CMK (cell line): ENCODE measurements at regions not wholly inside any gene's neighbourhood (a gene's known extent, or its start where the extent isn't known, plus 50 kb on each side); places are given as distances from the start of the nearest gene placed in this dataset.

Source experiments
- DNase-seq: peaks from one replicate; pipeline ENCODE4 v3.0.0-alpha.2; 2010; ENCODE audit warnings: low read depth

DNA sequence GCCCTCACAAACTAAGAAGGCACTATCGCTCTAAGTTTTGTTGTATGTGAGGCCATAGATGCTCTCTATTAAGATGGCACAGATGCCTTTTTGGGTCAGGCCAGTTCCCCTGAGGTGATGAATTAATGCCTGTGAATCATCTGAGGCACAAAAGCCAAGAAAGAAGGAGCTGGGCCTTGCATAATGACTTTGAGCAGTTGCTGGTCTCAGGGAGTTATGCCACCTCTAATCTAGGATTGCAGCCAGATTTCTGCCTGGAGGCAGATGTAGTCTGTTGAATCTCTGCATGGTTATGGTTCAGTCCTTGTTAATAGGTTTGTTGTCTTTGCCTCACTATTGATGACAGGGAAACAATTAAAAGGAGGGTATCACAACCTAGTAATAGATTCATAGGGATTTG is 168.1 kb upstream of the CHRM3 start:
- no peak for DNase-seq

DNA sequence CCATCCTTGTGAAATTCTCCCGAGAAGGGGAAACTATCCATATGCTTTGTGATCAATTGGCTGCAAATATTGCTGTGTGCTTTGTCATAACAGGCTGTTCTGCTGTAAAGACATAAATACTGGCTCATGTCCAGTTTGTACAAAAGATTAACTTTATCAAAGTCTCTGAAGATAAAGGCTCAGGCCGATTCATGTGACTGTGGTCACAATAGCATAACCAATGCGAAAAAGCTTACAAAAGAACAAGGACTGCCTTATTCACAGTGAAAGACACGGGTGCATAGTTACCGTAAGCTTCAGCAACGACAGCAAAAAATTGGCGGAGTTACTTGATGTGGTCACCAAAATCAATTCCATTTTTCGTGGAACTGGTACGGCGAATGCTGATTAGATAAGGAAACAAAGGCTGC is 173.6 kb upstream of the CHRM3 start:
- no peak for DNase-seq

DNA sequence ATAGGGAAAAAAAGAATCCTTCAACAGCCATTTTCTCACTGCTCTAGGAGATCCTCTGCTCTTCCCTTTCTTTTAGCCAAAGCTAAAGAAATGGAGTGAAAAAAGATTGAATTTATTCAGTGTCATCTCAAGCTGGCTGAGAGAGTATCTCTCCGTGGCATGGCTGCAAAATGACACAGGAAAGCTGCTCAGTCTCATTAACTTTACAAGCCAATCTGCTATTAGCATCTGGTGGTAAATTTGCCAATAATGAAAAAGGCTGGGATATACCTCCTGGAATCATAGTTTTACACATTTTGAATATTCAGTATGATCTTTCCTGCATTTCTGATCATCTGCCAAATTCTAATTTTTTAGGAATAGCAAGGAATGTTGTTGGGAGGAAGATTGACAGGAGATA is 176.8 kb upstream of the CHRM3 start:
- no peak for DNase-seq

DNA sequence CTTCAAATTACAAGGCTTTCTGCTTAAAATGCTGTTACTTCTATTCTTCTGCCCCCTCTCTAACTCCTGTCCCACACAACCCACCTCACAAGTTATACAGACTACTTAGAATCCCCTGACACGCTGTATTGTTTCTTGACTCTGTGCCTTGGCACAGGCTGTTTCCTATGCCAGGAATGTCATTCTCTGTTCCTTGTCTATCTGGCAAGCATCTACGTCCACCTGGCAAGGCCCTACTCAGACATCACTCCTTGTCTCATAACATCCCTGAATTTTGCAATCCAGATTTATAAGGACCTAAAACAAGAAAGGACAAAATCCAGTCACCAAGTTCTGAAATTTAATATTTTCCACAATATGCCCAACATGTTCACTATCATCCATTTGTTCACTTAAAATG is 182.0 kb upstream of the CHRM3 start:
- DNase-seq, result no peak

DNA sequence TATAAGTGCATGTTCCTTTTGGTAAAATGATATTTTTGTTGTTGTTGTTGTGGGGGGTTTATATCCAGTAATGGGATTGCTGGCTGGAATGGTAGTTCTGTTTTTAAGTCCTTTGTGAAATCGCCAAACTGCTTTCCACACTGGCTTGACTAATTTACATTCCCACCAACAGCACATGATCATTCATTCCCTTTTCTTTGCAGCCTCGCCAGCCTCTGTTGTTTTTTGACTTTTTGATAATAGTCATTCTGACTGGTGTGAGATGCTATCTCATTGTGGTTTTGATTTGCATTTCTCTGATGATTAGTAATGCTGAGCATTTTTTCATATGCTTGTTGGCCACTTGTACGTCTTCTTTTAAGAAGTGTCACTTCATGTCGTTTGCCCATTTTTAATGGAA is 188.5 kb upstream of the CHRM3 start:
- no peak for DNase-seq

DNA sequence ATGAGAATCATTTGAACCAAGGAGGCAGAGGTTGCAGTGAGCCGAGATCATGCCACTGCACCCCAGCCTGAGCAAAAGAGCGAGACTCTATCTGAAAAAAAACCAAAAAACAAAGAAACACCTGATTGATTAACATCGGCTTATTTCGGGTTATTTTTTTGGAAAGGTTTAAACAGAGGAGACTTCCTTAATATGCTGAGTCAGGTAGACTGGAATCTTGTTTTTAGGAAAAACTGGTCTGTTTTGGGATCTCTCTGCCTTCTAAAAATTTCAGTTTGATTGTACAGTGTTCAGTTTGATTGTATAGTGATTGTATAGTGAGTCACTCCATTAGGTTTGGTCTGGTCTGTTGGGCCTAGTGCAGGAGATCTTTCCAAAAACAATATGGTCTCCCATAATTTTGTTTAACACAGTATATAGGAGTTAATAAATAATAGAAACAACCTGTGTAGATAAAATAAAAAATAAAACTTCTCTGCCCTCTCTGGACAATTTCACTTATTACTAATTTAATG is 196.3 kb upstream of the CHRM3 start:
- DNase-seq, result no peak

DNA sequence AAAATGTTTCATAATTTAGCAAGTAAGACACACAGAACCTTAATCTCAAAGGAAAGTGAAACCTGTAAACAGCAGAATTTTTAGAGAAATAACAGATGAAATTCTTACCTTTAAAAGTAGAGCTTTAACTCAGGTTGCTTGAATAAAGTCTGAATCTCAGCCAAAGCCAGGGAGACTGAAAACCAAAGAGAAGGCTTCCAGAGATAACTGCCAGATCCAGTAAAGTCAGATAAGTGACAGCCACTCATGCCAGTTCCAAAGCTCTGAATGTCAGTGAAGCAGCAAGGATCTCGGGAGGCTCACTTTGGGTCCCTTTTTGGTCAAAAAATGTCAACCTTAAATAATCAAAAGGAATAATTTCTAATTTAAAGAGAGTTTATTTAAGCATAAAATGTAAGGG is 199.9 kb upstream of the CHRM3 start:
- no peak for DNase-seq

DNA sequence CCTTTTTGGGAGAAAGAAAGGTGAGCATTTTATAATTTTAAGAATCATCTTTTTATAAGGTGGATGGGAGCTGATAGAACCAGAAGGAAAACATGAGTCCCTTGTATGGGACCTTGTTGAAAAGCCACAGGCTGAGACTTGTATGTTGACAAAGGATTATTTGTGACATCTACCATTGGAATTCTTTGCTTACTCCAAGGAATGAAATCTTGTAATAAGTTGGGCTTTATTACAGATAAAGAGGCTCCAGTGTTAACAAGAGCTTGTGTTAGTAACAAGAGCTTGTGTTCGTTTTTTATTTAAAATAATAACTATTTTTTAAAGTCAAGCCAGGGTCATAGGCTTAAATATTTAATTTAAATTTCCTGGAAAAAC is 201.1 kb upstream of the CHRM3 start:
- no peak for DNase-seq

DNA sequence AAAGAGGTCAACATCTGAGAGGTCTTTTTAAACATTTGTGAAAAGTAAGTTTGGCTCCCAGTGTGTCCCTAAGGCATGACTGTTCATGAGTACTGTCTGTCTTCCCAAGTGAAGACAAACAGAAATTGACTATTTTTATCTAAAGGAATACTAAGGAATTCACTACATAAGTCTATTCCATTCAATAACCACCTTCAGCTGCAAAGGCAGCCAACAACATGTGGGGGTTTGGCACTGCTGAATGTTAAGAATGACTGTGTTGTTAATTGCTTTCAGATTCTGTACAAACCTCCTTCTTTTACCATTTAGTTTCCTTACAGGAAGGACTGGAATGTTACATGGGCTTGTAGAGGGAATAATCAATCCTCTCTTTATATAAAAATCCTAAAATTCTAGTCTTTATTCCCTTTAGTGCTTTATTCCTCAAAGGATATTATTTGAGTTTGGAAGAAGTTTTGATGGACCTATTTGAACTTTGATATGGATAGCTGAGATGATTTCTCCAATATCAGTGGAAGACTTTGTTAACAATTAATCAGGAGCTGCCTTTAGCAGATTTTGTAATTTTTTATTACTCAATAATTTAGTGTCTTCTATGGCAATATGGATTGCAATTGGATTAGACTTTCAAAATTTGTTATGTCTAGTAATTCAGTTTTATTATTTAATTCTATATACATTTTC is 201.7 kb upstream of the CHRM3 start:
- no peak for DNase-seq

DNA sequence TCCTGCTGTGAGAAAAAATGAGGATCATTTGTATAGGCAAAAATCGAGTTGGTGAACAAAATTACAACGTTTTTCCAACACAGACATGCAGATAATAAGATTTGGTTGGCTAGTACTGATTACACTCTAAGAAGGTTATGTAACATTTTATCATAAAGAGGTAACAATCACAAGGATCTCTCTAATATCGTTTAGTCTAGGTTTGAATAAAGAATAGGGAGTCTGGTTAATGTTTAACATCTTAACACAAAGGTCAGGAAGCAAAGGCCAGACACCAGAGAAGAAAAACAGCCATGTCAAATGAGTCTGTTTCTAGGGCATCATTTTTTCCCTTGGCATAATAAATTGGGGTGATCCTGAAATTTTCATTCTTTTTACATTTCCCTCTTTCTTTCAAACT is 207.4 kb upstream of the CHRM3 start:
- DNase-seq, result no peak

DNA sequence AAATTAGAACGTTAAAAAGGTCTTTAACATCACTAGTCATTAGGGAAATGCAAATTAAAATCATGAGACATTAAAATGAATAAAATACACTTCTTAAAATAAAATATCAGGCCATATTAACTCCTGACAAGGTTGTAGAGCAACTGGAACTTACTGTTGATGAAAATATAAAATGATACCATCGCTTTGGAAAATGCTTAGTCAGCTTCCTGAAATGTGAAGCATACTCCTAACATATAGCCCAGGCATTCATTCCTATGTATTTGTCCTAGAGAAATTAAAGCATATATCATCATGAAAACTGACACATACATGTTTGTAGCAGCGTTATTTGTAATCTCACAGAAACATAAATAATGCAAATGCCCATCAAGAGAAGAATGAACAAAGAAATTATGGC is 211.5 kb upstream of the CHRM3 start:
- DNase-seq, result no peak

DNA sequence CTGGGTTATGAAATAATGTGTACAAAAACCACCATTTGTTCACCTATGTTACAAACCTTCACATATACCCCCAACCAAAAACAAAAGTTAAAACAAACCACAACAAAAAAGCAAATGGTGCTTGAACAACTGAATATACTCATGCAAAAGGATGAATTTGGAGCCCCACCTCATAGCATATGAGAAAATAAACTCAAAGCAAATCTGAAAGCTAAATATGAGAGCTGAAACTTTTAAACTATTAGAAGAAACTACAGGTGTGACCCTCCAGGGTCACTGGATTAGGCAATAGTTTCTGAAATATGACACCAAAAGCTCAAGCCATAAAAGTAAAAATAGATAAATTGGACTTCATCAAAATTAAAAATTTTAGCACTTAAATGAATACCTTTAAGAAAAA is 215.5 kb upstream of the CHRM3 start:
- DNase-seq, result no peak

DNA sequence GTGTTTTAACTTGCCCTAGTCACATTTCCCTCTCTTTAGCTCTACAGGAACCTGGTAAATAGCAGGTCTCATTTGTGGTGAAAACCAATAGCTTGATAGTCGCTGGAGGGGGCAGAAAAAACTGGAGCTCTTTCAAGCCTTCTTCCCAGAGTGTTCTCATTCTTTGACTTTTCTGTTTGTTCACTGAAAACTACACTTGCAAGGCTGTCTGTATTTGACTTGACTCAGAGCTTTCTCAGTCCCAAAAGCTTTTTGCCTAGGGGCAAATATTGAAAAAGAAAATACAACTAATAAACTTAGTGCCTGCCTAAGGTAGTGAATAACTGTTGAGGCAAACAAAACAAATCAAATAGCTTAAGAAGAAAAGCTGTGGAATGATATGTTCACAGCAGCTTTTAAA is 217.1 kb upstream of the CHRM3 start:
- no peak for DNase-seq

DNA sequence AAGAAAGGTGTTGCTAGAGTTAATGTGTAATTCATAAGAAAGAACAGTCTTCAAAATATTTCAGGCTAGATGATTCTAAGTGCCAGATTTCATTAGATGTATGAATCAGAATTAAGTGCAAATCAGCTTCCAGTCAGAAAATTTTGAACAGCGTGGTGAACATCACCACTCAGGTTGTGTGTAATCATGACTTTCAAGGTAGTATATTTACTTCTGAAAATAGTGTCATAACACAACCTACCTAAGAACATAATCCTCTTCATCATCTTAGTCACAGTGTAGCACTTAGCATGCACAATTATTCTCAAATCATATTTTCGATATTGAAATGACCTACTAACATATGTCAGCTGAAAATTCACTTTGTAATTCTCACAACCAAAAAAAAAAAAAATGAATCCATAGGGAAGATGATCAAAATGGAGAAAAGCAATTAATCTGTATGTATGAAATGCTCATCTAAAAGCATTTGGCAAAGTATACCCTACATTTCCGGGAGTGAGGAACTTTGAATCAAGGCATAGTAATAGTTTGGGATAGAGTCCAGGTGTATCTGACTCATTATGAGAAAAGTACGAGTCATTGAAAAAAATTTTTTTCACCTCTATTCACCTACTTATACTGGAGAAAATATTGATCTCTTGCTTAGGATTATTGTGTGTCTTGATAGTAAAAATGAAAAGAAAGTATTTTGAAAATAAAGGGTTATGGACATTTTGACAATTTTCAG is 221.8 kb upstream of the CHRM3 start:
- no peak for DNase-seq

DNA sequence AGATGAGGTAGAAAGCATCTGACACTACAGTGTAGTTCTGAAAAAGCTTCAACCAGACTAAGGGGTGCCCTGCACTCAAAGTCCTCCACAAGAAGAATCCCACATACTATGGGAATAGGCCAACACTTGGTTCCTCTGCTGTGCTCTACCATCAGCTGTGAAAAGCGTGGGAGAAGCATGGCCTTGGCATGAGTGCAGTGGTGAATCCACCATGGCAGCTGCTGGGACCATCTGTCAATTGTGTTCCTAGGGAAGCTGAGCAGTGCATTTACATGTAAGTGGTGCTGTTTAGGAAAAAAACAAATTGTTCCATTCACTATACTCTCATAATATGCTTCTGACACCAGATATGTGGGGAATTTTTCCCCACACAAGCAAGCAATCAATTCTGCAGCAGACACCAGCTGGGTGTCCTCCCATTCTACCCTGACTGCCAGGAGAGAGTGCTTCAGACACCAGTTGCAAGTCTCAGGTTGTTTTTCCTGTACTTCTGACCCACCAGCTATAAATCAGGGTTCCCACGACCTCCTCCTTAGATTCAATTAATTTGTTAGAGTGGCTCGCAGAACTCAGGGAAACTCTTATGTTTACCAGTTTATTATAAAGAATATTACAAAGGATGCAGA is 230.8 kb upstream of the CHRM3 start:
- DNase-seq, result no peak

DNA sequence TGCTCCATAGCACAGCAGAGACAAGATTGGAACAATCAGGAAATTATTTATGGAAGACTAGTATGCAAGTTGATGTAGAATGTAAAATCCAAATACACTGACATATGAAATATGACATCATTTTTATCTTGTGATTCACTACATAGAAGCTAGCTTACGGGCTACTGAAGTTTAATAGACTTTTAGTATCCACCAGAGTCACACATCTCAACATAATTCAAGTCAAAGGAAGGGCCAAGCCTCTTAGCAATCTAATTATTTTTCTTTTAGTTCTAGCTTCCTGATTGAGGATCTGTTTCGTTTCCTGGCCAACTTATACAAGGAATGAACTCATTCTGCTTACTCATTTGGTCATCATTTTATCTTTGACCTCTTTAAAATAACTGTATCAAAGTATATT is 234.4 kb upstream of the CHRM3 start:
- no peak for DNase-seq

DNA sequence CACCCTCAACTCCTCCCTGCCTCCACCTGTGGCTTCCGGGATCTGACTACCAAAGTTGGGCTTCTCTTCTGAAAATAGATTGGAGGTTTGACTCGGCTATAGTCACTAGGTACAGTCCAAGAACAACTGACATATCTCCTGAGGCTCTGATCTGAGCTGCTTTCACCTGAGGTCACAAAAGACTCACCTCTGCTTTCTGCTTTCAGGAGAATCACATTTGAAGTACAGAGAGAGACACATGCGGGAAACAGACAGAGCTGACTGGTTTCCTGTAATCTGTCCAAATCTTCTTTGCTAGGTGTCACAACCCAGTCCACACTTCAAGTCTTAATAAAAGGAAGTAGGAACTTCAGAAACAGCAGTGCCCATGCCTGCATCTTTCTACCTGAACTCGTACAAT is 245.4 kb upstream of the CHRM3 start:
- DNase-seq, result no peak

DNA sequence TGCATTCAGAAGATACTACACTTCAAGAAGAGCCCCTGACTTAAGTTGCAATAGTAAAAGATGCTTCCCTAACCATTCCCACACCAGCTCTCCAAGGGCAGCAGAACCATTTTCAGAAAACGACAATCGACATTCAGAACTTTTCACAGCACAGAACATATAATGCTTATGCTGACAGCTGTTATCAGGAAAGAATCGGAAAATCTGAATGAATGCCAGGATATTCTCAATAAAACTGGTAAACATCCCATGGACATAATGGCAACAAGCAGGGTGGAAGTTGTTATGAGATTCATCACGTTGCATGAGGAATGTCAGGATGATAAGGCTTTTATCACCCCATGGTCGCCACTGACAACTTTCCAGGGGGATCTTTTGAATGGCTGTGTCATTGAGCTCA is 246.6 kb upstream of the CHRM3 start:
- DNase-seq, result no peak

DNA sequence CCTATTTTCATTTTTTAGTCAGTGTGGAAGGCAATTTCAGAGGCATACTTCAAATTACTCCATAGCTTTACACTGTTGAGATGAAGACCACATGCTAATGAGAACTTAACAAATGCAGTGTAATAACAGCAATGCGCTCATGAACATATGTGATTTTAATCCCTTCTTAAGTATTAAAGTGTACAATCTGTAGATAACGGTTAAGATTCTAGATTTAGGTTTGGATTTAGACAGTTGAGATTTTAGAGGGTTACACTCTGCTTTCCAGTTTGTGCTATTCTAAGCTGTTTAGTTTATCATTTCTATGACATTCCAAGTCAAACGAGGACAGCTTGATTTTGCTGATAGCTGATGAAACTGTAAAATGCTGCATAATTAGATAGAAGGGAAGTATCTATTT is 257.8 kb upstream of the CHRM3 start:
- DNase-seq, result no peak

DNA sequence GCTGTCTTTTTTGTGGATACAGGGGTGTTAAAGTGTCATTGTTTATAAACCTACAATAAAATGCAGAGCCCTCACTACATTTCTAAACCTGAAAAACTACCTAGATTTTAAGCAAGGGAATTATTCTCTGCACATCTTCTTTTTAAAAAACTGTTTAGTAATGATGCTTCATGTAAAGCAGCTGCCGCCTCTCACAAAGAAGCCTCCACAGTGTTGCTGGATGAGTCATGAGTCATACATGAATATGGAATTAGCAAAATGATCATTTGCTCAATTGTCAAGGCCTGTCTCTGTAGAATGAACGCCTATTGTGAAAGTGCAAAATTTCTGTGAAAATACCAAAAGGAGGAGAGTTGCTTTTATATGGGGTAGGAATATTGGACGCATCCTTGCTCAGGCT is 259.5 kb upstream of the CHRM3 start:
- DNase-seq, result no peak

DNA sequence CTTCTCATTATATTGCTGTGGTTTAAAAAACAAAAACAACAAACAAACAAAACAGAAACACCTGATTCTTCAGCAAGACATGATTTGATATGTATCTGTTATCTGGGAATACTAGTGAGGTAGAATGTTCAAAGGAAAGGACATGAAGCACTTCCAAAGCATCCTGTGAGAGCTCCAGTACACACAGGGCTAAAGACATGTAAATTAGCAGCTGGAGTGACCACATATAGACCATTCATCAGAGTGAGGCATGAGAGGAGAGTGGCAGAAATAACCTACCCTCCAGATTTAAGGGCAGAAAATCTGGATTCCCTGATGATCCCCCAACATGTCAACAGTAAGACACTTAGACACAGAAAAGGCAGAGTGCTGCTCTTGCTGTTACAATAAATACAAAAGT is 260.5 kb upstream of the CHRM3 start:
- DNase-seq, result no peak

DNA sequence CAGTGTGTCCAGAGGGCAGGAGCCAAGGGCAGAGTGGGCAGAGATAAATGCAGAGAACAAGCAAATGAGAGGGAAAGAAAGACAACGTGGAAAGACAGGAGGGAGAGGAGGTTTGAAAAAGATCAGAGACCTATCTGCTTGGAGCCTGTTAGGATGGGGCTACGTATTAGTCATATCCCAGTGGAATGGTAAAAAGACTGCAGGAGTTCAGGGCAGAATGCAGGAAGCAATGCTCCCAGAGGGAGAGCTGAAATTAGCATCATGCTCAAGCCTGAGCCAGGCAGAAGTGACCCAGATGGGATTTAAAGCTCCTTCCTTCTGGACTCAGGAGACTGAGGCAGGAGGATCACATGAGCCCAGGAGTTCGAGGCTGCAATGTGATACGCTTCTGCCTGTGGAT is 261.3 kb upstream of the CHRM3 start:
- DNase-seq, result no peak

DNA sequence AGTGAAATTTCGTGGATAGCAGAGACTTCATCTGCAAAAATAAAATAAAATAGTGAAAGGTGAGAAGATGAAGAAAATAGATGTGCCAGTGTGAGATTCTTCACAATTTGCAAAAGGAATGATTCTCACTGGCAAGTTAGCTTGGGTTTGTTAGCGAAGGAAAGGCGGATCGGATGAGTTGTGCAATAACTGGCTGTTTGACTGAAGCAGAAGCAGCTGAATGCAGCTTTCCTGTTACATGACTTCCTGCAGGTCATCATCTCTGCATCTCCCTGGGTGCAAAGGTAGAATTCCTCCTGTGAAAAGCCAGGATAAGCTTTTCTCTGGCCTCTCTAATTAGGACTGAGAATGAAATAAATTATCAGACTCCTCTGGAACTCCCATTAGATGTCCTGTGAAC is 263.1 kb upstream of the CHRM3 start:
- no peak for DNase-seq
